ENCODE measurements at regions not wholly inside any gene's neighbourhood (a gene's known extent, or its start where the extent isn't known, plus 50 kb on each side); places are given as distances from the start of the nearest gene placed in this dataset.

GRCh38 chr5:104699438-104699837 is 1136.8 kb upstream of the NUDT12 start:
- no peak for DNase-seq
- no peak for ATAC-seq (ENCODE audit: poor library complexity)
- intact Hi-C loops (cut with DNase I) = no loop called here

GRCh38 chr5:104661256-104661655 is 1098.7 kb upstream of the NUDT12 start:
- no peak for DNase-seq
- intact Hi-C loops (cut with DNase I) = no loop called here
- ATAC-seq (ENCODE audit: poor library complexity) = no peak

GRCh38 chr5:104659497-104659896 is 1096.9 kb upstream of the NUDT12 start:
- no peak for DNase-seq
- intact Hi-C loops (cut with DNase I) = no loop called here
- no peak for ATAC-seq (ENCODE audit: poor library complexity)

DNA sequence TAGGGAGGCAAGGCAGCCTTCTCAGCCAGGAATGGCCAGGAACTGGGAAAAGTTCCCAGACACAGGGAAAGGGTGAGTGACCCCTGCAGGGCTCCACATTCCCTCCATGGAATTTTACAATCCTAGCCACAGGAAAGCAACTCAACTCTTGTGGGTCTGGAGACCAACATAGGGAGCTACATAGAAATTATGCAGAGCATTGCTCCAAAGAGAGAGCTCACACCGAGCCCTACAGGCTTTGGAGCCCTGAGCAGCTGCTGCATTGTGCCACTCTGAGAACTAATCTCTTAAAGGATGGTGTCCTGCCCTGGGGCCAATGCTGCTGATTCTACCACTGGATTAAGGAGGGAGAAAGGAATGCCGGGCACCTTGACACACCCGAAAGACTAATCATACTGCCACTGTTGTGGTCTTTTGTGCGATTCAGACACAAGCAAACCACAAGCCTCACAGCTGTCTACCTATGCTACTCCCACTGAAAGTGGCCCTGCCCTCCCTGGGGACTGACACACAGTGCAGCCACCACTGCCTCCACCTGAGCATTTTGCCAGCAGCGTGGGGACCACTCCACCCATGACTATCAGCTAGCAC is 1089.8 kb upstream of the NUDT12 start:
- DNase-seq = no peak
- ATAC-seq (ENCODE audit: poor library complexity) = no peak
- intact Hi-C loops (cut with DNase I) = no loop called here

- intact Hi-C loops (cut with DNase I) = no loop called here
- DNase-seq (no peak), ATAC-seq (ENCODE audit: poor library complexity) (no peak)
These were observed 1087.9 kb upstream of the NUDT12 start for GRCh38 chr5:104650313-104651055.

DNA sequence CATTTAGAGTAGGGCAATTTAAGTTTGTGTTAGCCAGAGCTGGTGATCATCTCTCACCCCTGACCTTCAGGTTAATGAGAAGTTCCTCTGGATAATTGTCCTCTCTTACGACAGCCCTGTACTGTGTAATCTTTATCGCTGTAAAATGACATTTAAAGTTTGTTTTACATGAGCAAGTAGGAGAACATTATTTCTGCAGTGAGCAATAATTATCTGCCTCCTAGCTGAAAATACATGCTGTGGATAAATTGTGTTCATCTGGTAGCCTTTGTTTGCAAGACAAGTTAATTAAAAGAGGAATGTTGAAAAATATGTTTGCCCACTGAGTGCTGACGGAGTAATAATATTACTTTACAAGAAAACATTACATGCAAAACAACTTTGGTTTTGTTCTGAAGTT is 1083.8 kb upstream of the NUDT12 start:
- no peak for DNase-seq
- intact Hi-C loops (cut with DNase I) = no loop called here
- ATAC-seq (ENCODE audit: poor library complexity) = no peak

DNA sequence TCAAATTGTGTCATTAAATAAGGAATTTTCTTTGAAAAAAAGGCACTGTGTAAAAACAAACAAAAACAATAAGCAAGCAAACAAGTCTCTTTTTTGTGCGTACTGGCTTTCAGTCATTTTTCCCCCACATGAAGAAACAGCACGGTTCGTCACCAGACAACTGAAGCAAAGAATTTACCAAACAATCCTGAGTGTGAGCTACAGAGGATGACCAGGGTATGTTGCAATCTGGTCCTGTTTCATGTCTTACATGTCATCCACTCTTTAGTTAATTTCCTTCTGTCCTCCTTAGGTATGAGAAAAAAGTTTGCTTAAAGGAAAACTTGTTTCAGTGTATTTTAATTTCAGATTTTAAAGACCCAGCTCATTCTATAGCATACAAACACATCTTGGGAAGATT is 1080.7 kb upstream of the NUDT12 start:
- intact Hi-C loops (cut with DNase I) = no loop called here

GRCh38 chr5:104635227-104635626 is 1072.6 kb upstream of the NUDT12 start:
- ATAC-seq (ENCODE audit: poor library complexity) (no peak), DNase-seq (no peak)
- intact Hi-C loops (cut with DNase I) = no loop called here

More for the DNA sequence above, 1080.7 kb upstream of the NUDT12 start:
- DNase-seq = no peak
- ATAC-seq (ENCODE audit: poor library complexity) = no peak

DNA sequence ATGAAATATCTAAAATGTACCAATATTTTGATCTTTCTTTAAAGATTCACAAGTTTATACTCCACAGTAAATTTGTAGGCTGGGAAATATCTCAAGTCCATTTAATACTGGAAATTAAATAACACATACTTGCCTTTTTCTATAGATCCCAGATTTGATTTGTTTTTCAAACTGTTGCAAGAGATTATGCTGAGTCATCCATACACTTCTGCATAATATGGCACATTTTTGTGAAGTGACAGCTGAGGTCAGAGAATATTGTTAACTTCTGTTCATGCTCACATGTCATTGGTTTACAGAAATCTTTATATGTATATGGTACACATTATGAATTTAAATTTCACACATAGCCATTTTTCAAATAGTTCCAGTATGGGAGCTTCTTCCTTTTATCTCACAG is 1066.3 kb upstream of the NUDT12 start:
- DNase-seq (no peak), ATAC-seq (ENCODE audit: poor library complexity) (no peak)
- intact Hi-C loops (cut with DNase I) = no loop called here

- no peak for DNase-seq
- intact Hi-C loops (cut with DNase I) = no loop called here
- ATAC-seq (ENCODE audit: poor library complexity) = no peak
These were observed 1063.5 kb upstream of the NUDT12 start for GRCh38 chr5:104626122-104626521.

DNA sequence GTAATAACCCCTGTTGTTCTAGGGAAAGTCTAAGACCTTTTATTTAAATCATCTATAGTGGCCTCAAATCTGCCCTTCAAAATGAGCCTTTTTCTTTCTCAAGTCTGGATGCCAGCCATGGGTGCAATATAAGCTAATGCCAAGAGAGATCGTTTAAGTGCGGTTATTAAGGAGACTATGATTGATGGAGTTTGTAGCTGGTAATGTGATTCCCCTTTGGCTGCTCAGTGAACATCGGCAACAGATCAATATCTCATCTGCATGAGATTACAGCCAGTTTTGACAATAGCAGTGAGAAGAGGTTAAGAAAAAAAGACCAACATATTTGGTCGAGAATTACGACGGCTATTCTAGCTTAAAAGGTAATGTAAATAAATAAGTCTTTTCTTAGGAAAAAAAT is 1049.4 kb upstream of the NUDT12 start:
- no peak for ATAC-seq (ENCODE audit: poor library complexity)
- intact Hi-C loops (cut with DNase I) = no loop called here
- no peak for DNase-seq

- no peak for ATAC-seq (ENCODE audit: poor library complexity)
- DNase-seq = no peak
- intact Hi-C loops (cut with DNase I) = no loop called here
These were observed 1048.7 kb upstream of the NUDT12 start for GRCh38 chr5:104611135-104611767.

GRCh38 chr5:104606258-104606829 is 1043.8 kb upstream of the NUDT12 start:
- ATAC-seq (ENCODE audit: poor library complexity) (no peak), DNase-seq (no peak)
- intact Hi-C loops (cut with DNase I) = no loop called here

DNA sequence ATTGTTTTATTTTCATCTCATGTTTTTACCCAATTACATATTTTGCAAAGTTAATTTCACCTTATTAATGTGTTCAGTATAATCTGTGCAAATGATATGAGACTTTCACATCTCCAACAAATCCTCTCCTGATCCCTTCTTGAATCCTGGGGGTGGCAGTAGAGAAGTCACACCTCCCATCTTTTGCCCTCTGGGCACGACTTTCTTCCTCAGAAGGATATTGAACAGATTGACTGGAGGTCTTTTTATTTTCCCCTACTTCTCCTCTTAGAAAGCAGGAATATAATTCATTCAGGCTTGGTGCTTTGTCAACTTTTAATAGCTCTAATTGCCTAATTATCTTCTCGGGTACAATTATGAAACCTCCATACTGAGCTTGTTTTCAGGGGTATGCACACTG is 1037.1 kb upstream of the NUDT12 start:
- no peak for ATAC-seq (ENCODE audit: poor library complexity)
- DNase-seq = no peak
- intact Hi-C loops (cut with DNase I) = no loop called here

DNA sequence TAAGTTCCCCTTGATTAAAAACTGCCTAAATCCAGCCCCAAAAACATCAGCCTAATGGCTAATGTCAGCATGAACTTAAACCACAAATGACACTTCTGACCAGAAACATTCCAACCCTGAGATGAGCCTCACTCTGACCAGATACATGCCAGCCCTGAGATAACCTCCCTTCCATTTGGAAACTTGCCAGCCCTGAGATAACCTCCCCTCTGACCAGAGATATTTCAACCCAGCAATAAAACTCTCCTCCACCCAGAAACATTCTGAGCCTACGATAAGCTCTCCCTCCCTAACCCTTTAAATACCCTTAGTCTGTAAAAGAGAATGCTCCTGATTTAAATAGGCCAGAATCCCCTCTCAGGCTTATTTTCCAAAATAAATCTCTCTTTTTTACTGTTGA is 1035.7 kb upstream of the NUDT12 start:
- intact Hi-C loops (cut with DNase I) = no loop called here
- no peak for ATAC-seq (ENCODE audit: poor library complexity)

GRCh38 chr5:104594850-104595249 is 1032.3 kb upstream of the NUDT12 start:
- ATAC-seq (ENCODE audit: poor library complexity) (no peak), DNase-seq (no peak)
- intact Hi-C loops (cut with DNase I) = no loop called here

More for the DNA sequence above, 1035.7 kb upstream of the NUDT12 start:
- no peak for DNase-seq

GRCh38 chr5:104576677-104577076 is 1014.1 kb upstream of the NUDT12 start:
- no peak for DNase-seq
- ATAC-seq (ENCODE audit: poor library complexity) = no peak
- intact Hi-C loops (cut with DNase I) = no loop called here

DNA sequence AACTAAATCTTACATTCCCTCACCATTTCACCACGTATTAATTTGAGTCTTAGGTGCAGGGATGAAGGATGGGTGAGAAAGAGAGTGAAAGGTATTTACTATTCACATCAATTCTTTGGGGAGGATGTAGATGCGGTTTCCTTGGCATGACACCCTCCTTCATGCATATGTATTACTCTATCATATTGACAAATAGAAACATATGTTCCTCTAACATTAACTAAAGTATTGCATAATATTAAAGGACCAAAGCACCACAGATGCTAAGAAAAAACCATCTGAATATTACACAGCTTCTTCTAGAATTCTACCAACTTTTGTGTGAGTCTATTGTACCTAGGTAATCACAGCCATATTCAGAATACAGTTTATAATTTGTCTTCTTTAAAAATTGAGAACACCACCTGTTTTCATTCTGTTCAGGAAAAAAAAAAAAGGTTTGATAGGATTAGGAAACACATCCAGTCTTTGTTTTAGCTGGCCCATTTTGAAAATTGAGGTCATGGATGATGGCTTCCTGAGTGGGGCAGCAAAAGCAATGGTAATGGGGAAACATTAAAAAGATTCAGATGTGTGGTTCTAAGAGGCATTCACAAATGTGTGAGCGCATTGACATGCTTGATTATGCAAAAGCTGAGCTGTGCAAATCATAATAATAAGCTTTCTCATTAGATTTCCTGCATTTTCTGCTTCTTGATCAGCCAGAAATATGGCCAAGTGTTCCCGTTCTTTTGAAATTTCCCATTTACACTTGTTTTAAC is 1011.5 kb upstream of the NUDT12 start:
- no peak for DNase-seq
- intact Hi-C loops (cut with DNase I) = no loop called here

GRCh38 chr5:104569621-104570020 is 1007.0 kb upstream of the NUDT12 start:
- ATAC-seq (ENCODE audit: poor library complexity) = no peak
- no peak for DNase-seq
- intact Hi-C loops (cut with DNase I) = no loop called here

More for the DNA sequence above, 1011.5 kb upstream of the NUDT12 start:
- no peak for ATAC-seq (ENCODE audit: poor library complexity)

Data from Right ventricle myocardium superior (tissue), 1 donor.